WTC11 (cell line): ENCODE measurements at regions not wholly inside any gene's neighbourhood (a gene's known extent, or its start where the extent isn't known, plus 50 kb on each side); places are given as distances from the start of the nearest gene placed in this dataset.

Source experiments
- ATAC-seq: fragments of 200-7000 bp; cut with Tn5 transposase; 2 replicates; pipeline ENCODE4 v1.10.0; 2021; ENCODE audit warnings: mild to moderate bottlenecking, moderate library complexity
- CTCF ChIA-PET: fragments of 300-600 bp; sonication (Branson Sonifier 250); formaldehyde crosslinking; loops from one replicate; lab custom pipeline; 2021; ENCODE audit warnings: antibody characterized with exemption; lab: Charles Lee
- POLR2A ChIA-PET: fragments of 350-600 bp; sonication (Branson Sonifier 250); formaldehyde crosslinking; loops from one replicate; lab custom pipeline; 2021; ENCODE audit warnings: antibody characterized with exemption; lab: Charles Lee
- DNase-seq: peaks from one replicate; pipeline ENCODE4 v3.0.0; 2021; ENCODE audit warnings: low spot score
- H3K27ac Mint-ChIP-seq: 2 replicates; pipeline ENCODE4 v1.8.0; 2021; ENCODE audit warnings: mixed read lengths
- H3K27me3 Mint-ChIP-seq: 2 replicates; pipeline ENCODE4 v1.8.0; 2021; ENCODE audit warnings: low read depth, mild to moderate bottlenecking, moderate library complexity, mixed read lengths
- H3K36me3 Mint-ChIP-seq: 2 replicates; pipeline ENCODE4 v1.8.0; 2021; ENCODE audit warnings: mixed read lengths
- H3K4me1 Mint-ChIP-seq: 2 replicates; pipeline ENCODE4 v1.8.0; 2022; ENCODE audit warnings: mixed read lengths
- H3K4me3 Mint-ChIP-seq: 2 replicates; pipeline ENCODE4 v1.8.0; 2021; ENCODE audit warnings: mild to moderate bottlenecking, moderate library complexity, mixed read lengths
- H3K9me3 Mint-ChIP-seq: 2 replicates; pipeline ENCODE4 v1.8.0; 2021; ENCODE audit warnings: mixed read lengths
- CBFB ChIP-seq: sonication (generic); formaldehyde crosslinking; IDR thresholded peaks from 2 replicates; pipeline ENCODE4 v1.8.1; 2022; ENCODE audit warnings: mild to moderate bottlenecking, low read depth, missing genetic modification reagents
- CREB1 ChIP-seq: sonication (generic); formaldehyde crosslinking; IDR thresholded peaks from 2 replicates; pipeline ENCODE4 v1.8.0; 2023; ENCODE audit warnings: mild to moderate bottlenecking, missing genetic modification reagents
- ELF4 ChIP-seq: sonication (generic); formaldehyde crosslinking; IDR thresholded peaks from 2 replicates; pipeline ENCODE4 v1.8.1; 2022; ENCODE audit warnings: low read depth, mild to moderate bottlenecking, moderate library complexity, missing genetic modification reagents
- ETV6 ChIP-seq: sonication (generic); formaldehyde crosslinking; IDR thresholded peaks from 2 replicates; pipeline ENCODE4 v1.8.1; 2022; ENCODE audit warnings: mild to moderate bottlenecking, missing genetic modification reagents
- GRHL2 ChIP-seq: fragments of 250-450 bp; sonication (Bioruptor Pico); IDR thresholded peaks from 2 replicates; pipeline ENCODE4 v1.8.0; 2022; ENCODE audit warnings: mild to moderate bottlenecking, moderate library complexity; ENCODE audit not compliant: insufficient replicate concordance, severe bottlenecking
- HMGA2 ChIP-seq: fragments of 250-450 bp; sonication (Bioruptor Pico); IDR thresholded peaks from 2 replicates; pipeline ENCODE4 v1.4.0; 2021; ENCODE audit warnings: mild to moderate bottlenecking, moderate library complexity
- KAT7 ChIP-seq: sonication (generic); formaldehyde crosslinking; IDR thresholded peaks from 2 replicates; pipeline ENCODE4 v1.8.1; 2023; ENCODE audit warnings: missing genetic modification reagents, mild to moderate bottlenecking, borderline replicate concordance
- NFE2L1 ChIP-seq: sonication (generic); formaldehyde crosslinking; IDR thresholded peaks from 2 replicates; pipeline ENCODE4 v1.8.1; 2023; ENCODE audit warnings: missing genetic modification reagents
- NFYB ChIP-seq: sonication (generic); formaldehyde crosslinking; conservative IDR thresholded peaks from 2 replicates; pipeline ENCODE4 v1.8.0; 2022; ENCODE audit warnings: low read depth, missing genetic modification reagents
- SMAD4 ChIP-seq: sonication (generic); formaldehyde crosslinking; IDR thresholded peaks from 2 replicates; pipeline ENCODE4 v1.8.0; 2022; ENCODE audit warnings: mild to moderate bottlenecking, missing genetic modification reagents
- TEAD1 ChIP-seq: sonication (generic); formaldehyde crosslinking; IDR thresholded peaks from 2 replicates; pipeline ENCODE4 v1.8.0; 2022; ENCODE audit warnings: mild to moderate bottlenecking, missing genetic modification reagents
- ZNF138 ChIP-seq: sonication (generic); formaldehyde crosslinking; conservative IDR thresholded peaks from 2 replicates; pipeline ENCODE4 v1.8.1; 2022; ENCODE audit warnings: mild to moderate bottlenecking, moderate library complexity, missing genetic modification reagents
- ZNF232 ChIP-seq: sonication (generic); formaldehyde crosslinking; IDR thresholded peaks from 2 replicates; pipeline ENCODE4 v1.8.0; 2022; ENCODE audit warnings: mild to moderate bottlenecking, missing genetic modification reagents
- ZNF263 ChIP-seq: sonication (generic); formaldehyde crosslinking; IDR thresholded peaks from 2 replicates; pipeline ENCODE4 v1.8.1; 2022; ENCODE audit warnings: low read depth, mild to moderate bottlenecking, moderate library complexity, missing genetic modification reagents
- ZNF423 ChIP-seq: fragments of 250-450 bp; sonication (Bioruptor Pico); IDR thresholded peaks from 2 replicates; pipeline ENCODE4 v2.1.2; 2022; ENCODE audit warnings: mild to moderate bottlenecking, moderate library complexity
- ZNF512 ChIP-seq: sonication (generic); formaldehyde crosslinking; IDR thresholded peaks from 2 replicates; pipeline ENCODE4 v1.8.1; 2022; ENCODE audit warnings: missing genetic modification reagents, borderline replicate concordance
- ZNF671 ChIP-seq: fragments of 250-450 bp; sonication (Bioruptor Pico); IDR thresholded peaks from 2 replicates; pipeline ENCODE4 v1.8.0; 2021; ENCODE audit warnings: mild to moderate bottlenecking
- TF ChIP-seq, protein P1 (sequence below): sonication (generic); formaldehyde crosslinking; IDR thresholded peaks from 2 replicates; pipeline ENCODE4 v1.8.1; 2022; ENCODE audit warnings: mild to moderate bottlenecking, moderate library complexity, missing genetic modification reagents
- TF ChIP-seq, protein P2 (sequence below): sonication (generic); formaldehyde crosslinking; IDR thresholded peaks from 2 replicates; pipeline ENCODE4 v1.8.1; 2023; ENCODE audit warnings: mild to moderate bottlenecking, missing genetic modification reagents
- TF ChIP-seq, protein P3 (sequence below): fragments of 250-450 bp; sonication (Bioruptor Pico); conservative IDR thresholded peaks from 2 replicates; pipeline ENCODE4 v1.9.0; 2021; ENCODE audit warnings: mild to moderate bottlenecking
- TF ChIP-seq, protein P4 (sequence below): sonication (generic); formaldehyde crosslinking; IDR thresholded peaks from 2 replicates; pipeline ENCODE4 v1.8.0; 2023; ENCODE audit warnings: missing genetic modification reagents, mild to moderate bottlenecking, borderline replicate concordance
- TF ChIP-seq, protein P5 (sequence below): sonication (generic); formaldehyde crosslinking; IDR thresholded peaks from 2 replicates; pipeline ENCODE4 v1.8.1; 2022; ENCODE audit warnings: low read depth, mild to moderate bottlenecking, moderate library complexity, missing genetic modification reagents, borderline replicate concordance
- TF ChIP-seq, protein P6 (sequence below): sonication (generic); formaldehyde crosslinking; IDR thresholded peaks from 2 replicates; pipeline ENCODE4 v1.8.1; 2023; ENCODE audit warnings: mild to moderate bottlenecking, missing genetic modification reagents, moderate library complexity

DNA sequence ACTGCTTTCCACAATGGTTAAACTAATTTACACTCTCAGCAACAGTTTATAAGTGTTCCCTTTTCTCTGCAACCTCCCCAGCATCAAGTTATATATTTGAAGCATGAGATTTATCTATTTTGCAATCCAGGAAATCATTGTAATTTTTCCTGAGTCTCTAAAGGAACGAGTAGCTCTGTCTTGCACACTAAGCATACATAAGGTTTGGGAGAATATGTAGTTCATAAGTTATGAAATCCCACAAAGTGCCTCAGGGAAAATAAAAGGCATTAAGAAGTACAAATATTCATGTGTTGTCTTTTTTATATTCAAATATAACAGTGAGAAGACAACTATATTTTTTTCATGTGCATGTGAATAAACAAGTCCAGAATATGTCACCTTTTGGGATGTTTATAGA is 377.1 kb upstream of the RORB start:
- peaks cover 26% of the 10 kb centered on the region for H3K4me1 Mint-ChIP-seq
- TF ChIP-seq, protein P1, sequence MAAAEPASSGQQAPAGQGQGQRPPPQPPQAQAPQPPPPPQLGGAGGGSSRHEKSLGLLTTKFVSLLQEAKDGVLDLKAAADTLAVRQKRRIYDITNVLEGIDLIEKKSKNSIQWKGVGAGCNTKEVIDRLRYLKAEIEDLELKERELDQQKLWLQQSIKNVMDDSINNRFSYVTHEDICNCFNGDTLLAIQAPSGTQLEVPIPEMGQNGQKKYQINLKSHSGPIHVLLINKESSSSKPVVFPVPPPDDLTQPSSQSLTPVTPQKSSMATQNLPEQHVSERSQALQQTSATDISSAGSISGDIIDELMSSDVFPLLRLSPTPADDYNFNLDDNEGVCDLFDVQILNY (CRISPR knock-in tag): no peak
- TF ChIP-seq ZNF512 (CRISPR knock-in tag) (no peak), SMAD4 (CRISPR knock-in tag) (no peak), CBFB (no peak), ELF4 (CRISPR knock-in tag) (no peak), TEAD1 (no peak), CREB1 (CRISPR knock-in tag) (no peak), ZNF671 (CRISPR knock-in tag) (no peak), GRHL2 (CRISPR knock-in tag) (no peak), ZNF138 (CRISPR knock-in tag) (no peak), NFYB (CRISPR knock-in tag) (no peak)
- TF ChIP-seq, protein P2, sequence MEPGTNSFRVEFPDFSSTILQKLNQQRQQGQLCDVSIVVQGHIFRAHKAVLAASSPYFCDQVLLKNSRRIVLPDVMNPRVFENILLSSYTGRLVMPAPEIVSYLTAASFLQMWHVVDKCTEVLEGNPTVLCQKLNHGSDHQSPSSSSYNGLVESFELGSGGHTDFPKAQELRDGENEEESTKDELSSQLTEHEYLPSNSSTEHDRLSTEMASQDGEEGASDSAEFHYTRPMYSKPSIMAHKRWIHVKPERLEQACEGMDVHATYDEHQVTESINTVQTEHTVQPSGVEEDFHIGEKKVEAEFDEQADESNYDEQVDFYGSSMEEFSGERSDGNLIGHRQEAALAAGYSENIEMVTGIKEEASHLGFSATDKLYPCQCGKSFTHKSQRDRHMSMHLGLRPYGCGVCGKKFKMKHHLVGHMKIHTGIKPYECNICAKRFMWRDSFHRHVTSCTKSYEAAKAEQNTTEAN (CRISPR knock-in tag): no peak
- TF ChIP-seq, protein P3, sequence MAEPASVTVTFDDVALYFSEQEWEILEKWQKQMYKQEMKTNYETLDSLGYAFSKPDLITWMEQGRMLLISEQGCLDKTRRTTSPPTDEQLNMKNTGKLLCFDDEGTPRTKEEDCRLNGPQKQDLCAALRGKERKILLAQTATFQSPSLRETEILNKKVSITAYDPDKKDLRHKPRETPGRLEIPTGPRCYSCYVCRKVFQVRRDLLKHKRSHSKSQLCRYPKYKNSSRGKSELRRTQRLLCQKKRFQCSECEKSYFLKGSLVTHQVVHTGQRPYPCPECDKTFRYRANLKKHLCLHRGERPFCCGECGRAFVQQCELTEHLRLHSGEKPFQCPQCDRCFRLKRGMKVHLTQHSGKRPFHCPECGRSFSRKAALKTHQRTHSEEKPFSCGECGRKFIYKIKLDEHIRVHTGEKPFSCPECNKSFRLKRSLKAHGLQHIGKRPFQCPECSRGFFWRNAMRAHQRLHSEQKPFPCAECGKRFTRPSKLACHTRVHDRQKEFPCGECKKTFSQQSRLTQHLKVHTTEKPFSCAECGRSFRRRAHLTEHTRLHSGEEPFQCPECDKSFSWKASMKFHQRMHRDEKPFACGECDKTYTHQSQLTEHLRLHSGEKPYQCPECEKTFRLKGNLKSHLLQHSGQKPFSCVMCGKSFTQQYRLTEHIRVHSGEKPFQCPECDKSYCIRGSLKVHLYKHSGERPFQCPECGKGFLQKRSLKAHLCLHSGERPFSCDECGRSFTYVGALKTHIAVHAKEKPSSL (CRISPR knock-in tag): no peak
- TF ChIP-seq, protein P4, sequence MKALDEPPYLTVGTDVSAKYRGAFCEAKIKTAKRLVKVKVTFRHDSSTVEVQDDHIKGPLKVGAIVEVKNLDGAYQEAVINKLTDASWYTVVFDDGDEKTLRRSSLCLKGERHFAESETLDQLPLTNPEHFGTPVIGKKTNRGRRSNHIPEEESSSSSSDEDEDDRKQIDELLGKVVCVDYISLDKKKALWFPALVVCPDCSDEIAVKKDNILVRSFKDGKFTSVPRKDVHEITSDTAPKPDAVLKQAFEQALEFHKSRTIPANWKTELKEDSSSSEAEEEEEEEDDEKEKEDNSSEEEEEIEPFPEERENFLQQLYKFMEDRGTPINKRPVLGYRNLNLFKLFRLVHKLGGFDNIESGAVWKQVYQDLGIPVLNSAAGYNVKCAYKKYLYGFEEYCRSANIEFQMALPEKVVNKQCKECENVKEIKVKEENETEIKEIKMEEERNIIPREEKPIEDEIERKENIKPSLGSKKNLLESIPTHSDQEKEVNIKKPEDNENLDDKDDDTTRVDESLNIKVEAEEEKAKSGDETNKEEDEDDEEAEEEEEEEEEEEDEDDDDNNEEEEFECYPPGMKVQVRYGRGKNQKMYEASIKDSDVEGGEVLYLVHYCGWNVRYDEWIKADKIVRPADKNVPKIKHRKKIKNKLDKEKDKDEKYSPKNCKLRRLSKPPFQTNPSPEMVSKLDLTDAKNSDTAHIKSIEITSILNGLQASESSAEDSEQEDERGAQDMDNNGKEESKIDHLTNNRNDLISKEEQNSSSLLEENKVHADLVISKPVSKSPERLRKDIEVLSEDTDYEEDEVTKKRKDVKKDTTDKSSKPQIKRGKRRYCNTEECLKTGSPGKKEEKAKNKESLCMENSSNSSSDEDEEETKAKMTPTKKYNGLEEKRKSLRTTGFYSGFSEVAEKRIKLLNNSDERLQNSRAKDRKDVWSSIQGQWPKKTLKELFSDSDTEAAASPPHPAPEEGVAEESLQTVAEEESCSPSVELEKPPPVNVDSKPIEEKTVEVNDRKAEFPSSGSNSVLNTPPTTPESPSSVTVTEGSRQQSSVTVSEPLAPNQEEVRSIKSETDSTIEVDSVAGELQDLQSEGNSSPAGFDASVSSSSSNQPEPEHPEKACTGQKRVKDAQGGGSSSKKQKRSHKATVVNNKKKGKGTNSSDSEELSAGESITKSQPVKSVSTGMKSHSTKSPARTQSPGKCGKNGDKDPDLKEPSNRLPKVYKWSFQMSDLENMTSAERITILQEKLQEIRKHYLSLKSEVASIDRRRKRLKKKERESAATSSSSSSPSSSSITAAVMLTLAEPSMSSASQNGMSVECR: no peak
- DNase-seq (no peak), ATAC-seq (no peak)
- POLR2A ChIA-PET: no interaction called here
- CTCF ChIA-PET: no interaction called here
- H3K9me3 Mint-ChIP-seq: peaks cover 5% of the 10 kb centered on the region
- no peak overlapping the region for H3K4me3 Mint-ChIP-seq
- no peak overlapping the region for H3K27ac Mint-ChIP-seq
- H3K27me3 Mint-ChIP-seq: peaks cover 20% of the 10 kb centered on the region
- H3K36me3 Mint-ChIP-seq: no peaks in the 10 kb centered on the region

GRCh38 chr9:74120470-74120869 is 376.7 kb upstream of the RORB start:
- DNase-seq (no peak), ATAC-seq (no peak)
- Mint-ChIP-seq H3K36me3 (no peaks in the 10 kb centered on the region), H3K27ac (no peak overlapping the region), H3K27me3 (peaks cover 20% of the 10 kb centered on the region), H3K4me1 (peaks cover 30% of the 10 kb centered on the region), H3K4me3 (no peak overlapping the region), H3K9me3 (peaks cover 5% of the 10 kb centered on the region)
- ChIA-PET POLR2A (no interaction called here), CTCF (no interaction called here)
- TF ChIP-seq ZNF263 (CRISPR knock-in tag) (no peak), ZNF232 (CRISPR knock-in tag) (no peak), KAT7 (CRISPR knock-in tag) (no peak), ZNF423 (CRISPR knock-in tag) (no peak), HMGA2 (no peak), NFE2L1 (no peak), ETV6 (CRISPR knock-in tag) (no peak)
- TF ChIP-seq, protein P2 (CRISPR knock-in tag): no peak
- TF ChIP-seq, protein P5, sequence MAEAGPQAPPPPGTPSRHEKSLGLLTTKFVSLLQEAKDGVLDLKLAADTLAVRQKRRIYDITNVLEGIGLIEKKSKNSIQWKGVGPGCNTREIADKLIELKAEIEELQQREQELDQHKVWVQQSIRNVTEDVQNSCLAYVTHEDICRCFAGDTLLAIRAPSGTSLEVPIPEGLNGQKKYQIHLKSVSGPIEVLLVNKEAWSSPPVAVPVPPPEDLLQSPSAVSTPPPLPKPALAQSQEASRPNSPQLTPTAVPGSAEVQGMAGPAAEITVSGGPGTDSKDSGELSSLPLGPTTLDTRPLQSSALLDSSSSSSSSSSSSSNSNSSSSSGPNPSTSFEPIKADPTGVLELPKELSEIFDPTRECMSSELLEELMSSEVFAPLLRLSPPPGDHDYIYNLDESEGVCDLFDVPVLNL (CRISPR knock-in tag): no peak
- TF ChIP-seq, protein P6, sequence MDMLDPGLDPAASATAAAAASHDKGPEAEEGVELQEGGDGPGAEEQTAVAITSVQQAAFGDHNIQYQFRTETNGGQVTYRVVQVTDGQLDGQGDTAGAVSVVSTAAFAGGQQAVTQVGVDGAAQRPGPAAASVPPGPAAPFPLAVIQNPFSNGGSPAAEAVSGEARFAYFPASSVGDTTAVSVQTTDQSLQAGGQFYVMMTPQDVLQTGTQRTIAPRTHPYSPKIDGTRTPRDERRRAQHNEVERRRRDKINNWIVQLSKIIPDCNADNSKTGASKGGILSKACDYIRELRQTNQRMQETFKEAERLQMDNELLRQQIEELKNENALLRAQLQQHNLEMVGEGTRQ (CRISPR knock-in tag): no peak; the same call in 1 of the 2 replicates
